Adrenal gland (tissue), 9 donors: ENCODE measurements at regions not wholly inside any gene's neighbourhood (a gene's known extent, or its start where the extent isn't known, plus 50 kb on each side); places are given as distances from the start of the nearest gene placed in this dataset.
"Not testable (repeated sequence)": the region's sequence is repeated elsewhere in the genome, so short reads cannot be mapped to it uniquely, and the experiment has no call there.

Experiments
- DNase-seq, 7 donors: peaks; one replicate each; pipeline ENCODE4 v3.0.0-alpha.2; 2019 to 2020
- H3K27ac ChIP-seq, 5 donors: fragments of 200-600 bp; sonication (generic) in 4 of 5; 1 replicate in 3 of 5; 2 replicates in 2 of 5; pipeline versions ENCODE4 v1.5.1 to v1.8.0; 2016 to 2020; ENCODE audit warnings: mild to moderate bottlenecking in 1 of 5
- H3K27me3 ChIP-seq: fragments of 200-600 bp; 2 replicates; pipeline ENCODE4 v1.8.0; 2021
- H3K36me3 ChIP-seq, 2 donors: fragments of 200-600 bp; replicated peaks in 1 of 2; 1 replicate in 1 of 2; 2 replicates in 1 of 2; pipeline versions ENCODE4 v1.5.1 to v1.8.0; 2018 to 2022
- H3K4me1 ChIP-seq, 2 donors: fragments of 200-600 bp; replicated peaks in 1 of 2; 1 replicate in 1 of 2; 2 replicates in 1 of 2; pipeline versions ENCODE4 v1.5.1 to v1.8.0; 2018 to 2021
- H3K4me3 ChIP-seq, 4 donors: fragments of 200-600 bp; sonication (generic) in 3 of 4; one replicate each; pipeline ENCODE4 v1.5.1; 2016 to 2018
- H3K9me3 ChIP-seq, 3 donors: fragments of 200-600 bp; sonication (generic) in 1 of 3; replicated peaks in 1 of 3; 1 replicate in 2 of 3; 2 replicates in 1 of 3; pipeline versions ENCODE4 v1.5.1 to v1.8.0; 2016 to 2021
- POLR2A ChIP-seq, 2 donors: fragments of 450-650 bp; IDR thresholded peaks; one replicate each; pipeline ENCODE4 v1.6.1; 2017; ENCODE audit warnings: antibody characterized with exemption in 2 of 2, mild to moderate bottlenecking in 2 of 2, moderate library complexity in 1 of 2
- WGBS, 4 donors: extraction: QIAGEN DNeasy Blood & Tissue Kit in 2 of 4; methylation state at CpG; one replicate each; pipeline versions ENCODE4 v1.1.5 to v1.1.7; 2013 to 2017; 5-methylcytosine and 5-hydroxymethylcytosine counted together
- intact Hi-C, 2 donors: fragments of 100-400 bp; cut with DNase I; formaldehyde crosslinking; loops; one replicate each; pipeline versions ENCODE4 v1.14.1 to v1.15.0; 2022 to 2023
- TF ChIP-seq, protein P1 (sequence below), 6 experiments: fragments of 450-650 bp in 4 of 6; fragments of 200-600 bp in 2 of 6; sonication (generic) in 1 of 6; IDR thresholded peaks; 1 replicate in 5 of 6; 2 replicates in 1 of 6; pipeline versions ENCODE4 v1.5.1 to v1.8.0; 2016 to 2021; ENCODE audit warnings: antibody characterized with exemption in 6 of 6, mild to moderate bottlenecking in 2 of 6, moderate library complexity in 1 of 6
- donor health status: healthy with polysubstance abuse.
- donor health status: Bipolar disorder and iron deficiency.
- donor health status: DM: yes; HTN: yes; CAD: no.
- donor health status: DM: no; HTN: no; CAD: no.
- donor health status: DM: no; HTN: no; CAD: no.

DNA sequence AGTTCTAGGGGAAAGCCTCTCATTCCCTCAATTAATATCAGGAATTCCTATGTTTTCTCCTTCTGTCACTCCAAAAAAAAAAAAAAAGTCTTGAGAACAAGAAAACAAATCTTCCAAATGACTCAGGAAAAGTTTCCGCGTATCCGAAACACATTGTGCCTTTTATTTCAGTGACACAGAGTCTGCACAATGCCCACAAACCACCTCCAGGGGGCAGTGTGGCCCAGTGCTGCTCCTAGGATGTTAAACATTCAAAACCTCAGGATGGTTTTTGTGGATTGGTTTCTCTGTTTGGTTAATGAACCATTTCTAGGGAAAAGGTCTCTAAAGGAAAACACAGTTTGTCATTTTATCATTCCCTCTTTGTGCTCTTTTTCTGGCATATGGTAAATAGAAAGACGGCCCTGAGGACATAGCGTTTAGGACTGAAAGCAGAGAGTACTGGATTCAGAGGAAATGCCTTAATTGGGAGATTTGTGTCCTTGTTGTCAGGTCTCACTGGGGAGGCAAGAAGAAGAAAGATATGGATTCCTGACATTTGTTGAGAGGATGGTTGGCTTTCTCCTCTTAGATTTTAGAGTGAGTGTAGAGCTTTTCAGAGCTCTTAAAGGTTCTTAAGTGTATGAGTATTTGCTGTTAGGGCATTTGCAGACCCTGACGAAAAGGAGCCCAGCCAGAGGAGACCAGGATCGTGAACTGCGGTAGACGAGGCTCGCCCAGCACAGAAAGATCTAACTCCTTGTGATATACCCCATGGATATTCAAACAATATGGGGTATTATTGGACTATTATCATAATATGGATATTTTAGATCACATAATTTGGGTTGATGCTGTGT is 65.7 kb upstream of the MAP9 start:
- intact Hi-C loops: loop anchor here (5.0 to 10.0 kb wide), 2 partner anchors 342 to 345 kb away; no protein-coding TSS in a partner anchor
- 44 to 46% (median 45%) methylated on average over 10 of the region's 10 CpGs for WGBS, 4 donors
- peak; percentile 57 to 93 (median 75) for DNase-seq

DNA sequence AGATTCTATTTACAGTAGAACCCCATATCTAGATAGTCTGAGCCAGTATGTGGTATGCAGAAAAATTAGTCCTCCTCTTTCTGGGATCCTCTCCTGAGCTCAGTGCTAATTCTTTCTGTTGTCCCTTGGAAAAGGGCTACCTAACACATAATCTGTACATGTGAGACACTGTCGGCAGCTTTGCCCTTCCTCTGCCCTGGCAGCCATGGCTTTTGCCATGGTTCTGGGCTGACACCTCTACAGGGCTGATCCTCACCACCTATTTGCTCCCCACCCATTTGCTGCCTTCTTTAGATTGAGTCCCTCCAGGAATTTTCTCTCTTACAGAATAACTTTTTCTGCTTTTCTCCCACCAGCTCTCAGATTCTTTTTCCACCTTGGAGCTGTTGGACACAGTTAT is 64.7 kb upstream of the MAP9 start:
- WGBS, 4 donors: 53 to 71% (median 64%) methylated on average over 1 of the region's 1 CpG
- intact Hi-C loops: loop anchor here (5.0 to 10.0 kb wide), 2 partner anchors 343 to 346 kb away; no protein-coding TSS in a partner anchor
- no peak for DNase-seq
- TF ChIP-seq, protein P1, sequence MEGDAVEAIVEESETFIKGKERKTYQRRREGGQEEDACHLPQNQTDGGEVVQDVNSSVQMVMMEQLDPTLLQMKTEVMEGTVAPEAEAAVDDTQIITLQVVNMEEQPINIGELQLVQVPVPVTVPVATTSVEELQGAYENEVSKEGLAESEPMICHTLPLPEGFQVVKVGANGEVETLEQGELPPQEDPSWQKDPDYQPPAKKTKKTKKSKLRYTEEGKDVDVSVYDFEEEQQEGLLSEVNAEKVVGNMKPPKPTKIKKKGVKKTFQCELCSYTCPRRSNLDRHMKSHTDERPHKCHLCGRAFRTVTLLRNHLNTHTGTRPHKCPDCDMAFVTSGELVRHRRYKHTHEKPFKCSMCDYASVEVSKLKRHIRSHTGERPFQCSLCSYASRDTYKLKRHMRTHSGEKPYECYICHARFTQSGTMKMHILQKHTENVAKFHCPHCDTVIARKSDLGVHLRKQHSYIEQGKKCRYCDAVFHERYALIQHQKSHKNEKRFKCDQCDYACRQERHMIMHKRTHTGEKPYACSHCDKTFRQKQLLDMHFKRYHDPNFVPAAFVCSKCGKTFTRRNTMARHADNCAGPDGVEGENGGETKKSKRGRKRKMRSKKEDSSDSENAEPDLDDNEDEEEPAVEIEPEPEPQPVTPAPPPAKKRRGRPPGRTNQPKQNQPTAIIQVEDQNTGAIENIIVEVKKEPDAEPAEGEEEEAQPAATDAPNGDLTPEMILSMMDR (IDR thresholded peaks at IDR 0.05): no peak
- no peak for TF ChIP-seq POLR2A (IDR thresholded peaks at IDR 0.05)
- Histone ChIP-seq H3K36me3 (no peaks in the 10 kb centered on the region), H3K9me3 (no peaks in the 10 kb centered on the region), H3K4me3 (no peak overlapping the region), H3K27me3 (no peaks in the 10 kb centered on the region), H3K4me1 (no peaks in the 10 kb centered on the region), H3K27ac (no peak overlapping the region)

More for the DNA sequence above, 65.7 kb upstream of the MAP9 start:
- Histone ChIP-seq H3K27me3 (no peaks in the 10 kb centered on the region), H3K36me3 (no peaks in the 10 kb centered on the region), H3K4me3 (no peak overlapping the region), H3K9me3 (no peaks in the 10 kb centered on the region), H3K27ac (no peak overlapping the region), H3K4me1 (no peaks in the 10 kb centered on the region)
- TF ChIP-seq, protein P1 (IDR thresholded peaks at IDR 0.05): peak; percentile 63 to 94 (median 84)
- no peak for TF ChIP-seq POLR2A (IDR thresholded peaks at IDR 0.05)

- not testable (repeated sequence) for H3K9me3 ChIP-seq, H3K4me1 ChIP-seq, H3K27me3 ChIP-seq, H3K4me3 ChIP-seq, H3K27ac ChIP-seq, H3K36me3 ChIP-seq, DNase-seq
- WGBS, 4 donors: 89 to 94% (median 93%) methylated on average over 6 of the region's 6 CpGs
- intact Hi-C loops: loop anchor here (5.0 to 10.0 kb wide), 2 partner anchors 345 to 348 kb away; no protein-coding TSS in a partner anchor
Measured at GRCh38 chr4:155439760-155440159, 63.0 kb upstream of the MAP9 start.

DNA sequence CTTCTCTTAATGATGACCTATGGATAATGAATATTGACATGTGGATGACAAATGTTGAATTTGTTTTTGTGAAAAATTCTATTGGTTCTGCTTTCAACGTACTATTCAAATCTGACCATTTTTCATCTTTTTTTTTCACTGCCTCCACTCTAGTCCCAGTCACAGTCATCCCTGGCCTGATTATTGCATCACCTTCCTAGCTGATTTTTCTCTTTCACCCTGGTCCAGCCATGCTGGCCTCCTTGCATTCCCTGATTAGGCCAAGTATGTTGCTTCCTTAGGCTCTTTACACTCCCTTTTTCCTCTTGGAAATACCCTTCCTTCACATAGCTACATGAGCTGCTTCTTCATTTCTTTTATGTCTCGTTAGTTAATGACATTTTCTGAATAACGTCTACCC is 58.1 kb upstream of the MAP9 start:
- TF ChIP-seq, protein P1 (IDR thresholded peaks at IDR 0.05): no peak
- no peaks in the 10 kb centered on the region for H3K36me3 ChIP-seq
- intact Hi-C loops: no loop called here
- no peaks in the 10 kb centered on the region for H3K27me3 ChIP-seq
- H3K9me3 ChIP-seq: no peaks in the 10 kb centered on the region
- H3K27ac ChIP-seq: no peak overlapping the region
- no peak overlapping the region for H3K4me3 ChIP-seq
- no peaks in the 10 kb centered on the region for H3K4me1 ChIP-seq
- WGBS, 4 donors: 71 to 77% (median 73%) methylated on average over 3 of the region's 3 CpGs
- DNase-seq: no peak

- H3K36me3 ChIP-seq: no peaks in the 10 kb centered on the region
- intact Hi-C loops: no loop called here
- H3K9me3 ChIP-seq: no peaks in the 10 kb centered on the region
- TF ChIP-seq, protein P1 (IDR thresholded peaks at IDR 0.05): no peak
- no peak for TF ChIP-seq POLR2A (IDR thresholded peaks at IDR 0.05)
- H3K4me1 ChIP-seq: no peaks in the 10 kb centered on the region
- no peaks in the 10 kb centered on the region for H3K27me3 ChIP-seq
- DNase-seq: no peak
- H3K4me3 ChIP-seq: no peak overlapping the region
- no peak overlapping the region for H3K27ac ChIP-seq
- 57 to 74% (median 57%) methylated on average over 1 of the region's 1 CpG for WGBS, 4 donors
Measured at GRCh38 chr4:155434366-155434765, 57.6 kb upstream of the MAP9 start.
